SK-N-MC (cell line): ENCODE measurements at regions not wholly inside any gene's neighbourhood (a gene's known extent, or its start where the extent isn't known, plus 50 kb on each side); places are given as distances from the start of the nearest gene placed in this dataset.

Experiments used
- DNase-seq: peaks from one replicate; pipeline ENCODE4 v3.0.0-alpha.2; 2011; ENCODE audit warnings: low read depth, low spot score
- H3K27ac ChIP-seq: fragments of 200-600 bp; sonication (generic); 2 replicates; pipeline ENCODE4 v1.5.1; 2016; ENCODE audit warnings: mixed run types
- H3K36me3 ChIP-seq: fragments of 200-600 bp; sonication (generic); 2 replicates; pipeline ENCODE4 v1.6.1; 2017; ENCODE audit warnings: antibody characterized with exemption, low read length, mixed read lengths; ENCODE audit not compliant: insufficient read depth
- H3K4me3 ChIP-seq: fragments of 200-600 bp; sonication (generic); 2 replicates; pipeline ENCODE4 v1.5.1; 2016
- H3K9ac ChIP-seq: fragments of 200-600 bp; sonication (generic); 2 replicates; pipeline ENCODE4 v1.8.0; 2017; ENCODE audit warnings: mixed run types, mixed read lengths; ENCODE audit not compliant: insufficient read length
- H3K9me3 ChIP-seq: fragments of 200-600 bp; sonication (generic); 2 replicates; pipeline ENCODE4 v1.6.1; 2017; ENCODE audit warnings: low read depth, mild to moderate bottlenecking, antibody characterized with exemption, low read length, moderate library complexity, mixed read lengths
- EZH2 ChIP-seq: fragments of 200-600 bp; sonication (generic); IDR thresholded peaks from one replicate; pipeline ENCODE4 v1.6.1; 2017; ENCODE audit warnings: antibody characterized with exemption
- FOXP2 ChIP-seq: optimal IDR thresholded peaks from 2 replicates; pipeline ENCODE3; 2011; ENCODE audit warnings: mild to moderate bottlenecking, moderate library complexity; ENCODE audit not compliant: insufficient read depth; ENCODE audit errors: extremely low read length, control extremely low read depth
- POLR2AphosphoS5 ChIP-seq: IDR thresholded peaks from 2 replicates; pipeline ENCODE4 v1.6.1; 2012; ENCODE audit warnings: mild to moderate bottlenecking, low read depth, low read length, borderline replicate concordance

GRCh38 chr14:49425921-49426320 lies 160.3 kb downstream of the RPS29 start:
- Histone ChIP-seq H3K27ac (no peak overlapping the region), H3K9me3 (no peaks in the 10 kb centered on the region), H3K4me3 (no peak overlapping the region), H3K9ac (no peak overlapping the region), H3K36me3 (no peaks in the 10 kb centered on the region)
- no peak for DNase-seq
- TF ChIP-seq POLR2AphosphoS5 (no peak), FOXP2 (no peak), EZH2 (no peak)

GRCh38 chr14:49424436-49425331 lies 161.5 kb downstream of the RPS29 start:
- Histone ChIP-seq H3K36me3 (no peaks in the 10 kb centered on the region), H3K4me3 (no peak overlapping the region), H3K9ac (no peak overlapping the region), H3K27ac (no peak overlapping the region), H3K9me3 (no peaks in the 10 kb centered on the region)
- no peak for TF ChIP-seq FOXP2
- TF ChIP-seq POLR2AphosphoS5, result no peak
- TF ChIP-seq EZH2, result no peak
- DNase-seq, result no peak

- H3K27ac ChIP-seq, result no peak overlapping the region
- H3K4me3 ChIP-seq, result no peak overlapping the region
- no peak overlapping the region for H3K9ac ChIP-seq
- no peaks in the 10 kb centered on the region for H3K36me3 ChIP-seq
- DNase-seq, result no peak
- TF ChIP-seq POLR2AphosphoS5 (no peak), FOXP2 (no peak), EZH2 (no peak)
- H3K9me3 ChIP-seq, result no peaks in the 10 kb centered on the region
Observed at GRCh38 chr14:49420201-49420600, 166.0 kb downstream of the RPS29 start.

GRCh38 chr14:49418789-49419188 lies 167.4 kb downstream of the RPS29 start:
- no peak for DNase-seq
- Histone ChIP-seq H3K9ac (no peak overlapping the region), H3K36me3 (no peaks in the 10 kb centered on the region), H3K27ac (no peak overlapping the region), H3K4me3 (no peak overlapping the region), H3K9me3 (no peaks in the 10 kb centered on the region)
- no peak for TF ChIP-seq FOXP2
- no peak for TF ChIP-seq EZH2
- TF ChIP-seq POLR2AphosphoS5, result no peak

GRCh38 chr14:49417790-49418189 lies 168.4 kb downstream of the RPS29 start:
- H3K4me3 ChIP-seq, result no peak overlapping the region
- no peaks in the 10 kb centered on the region for H3K36me3 ChIP-seq
- TF ChIP-seq FOXP2 (no peak), POLR2AphosphoS5 (no peak), EZH2 (no peak)

GRCh38 chr14:49408187-49408933 lies 177.8 kb downstream of the RPS29 start:
- Histone ChIP-seq H3K4me3 (no peak overlapping the region), H3K9ac (no peak overlapping the region), H3K27ac (no peak overlapping the region), H3K9me3 (no peaks in the 10 kb centered on the region), H3K36me3 (no peaks in the 10 kb centered on the region)
- TF ChIP-seq POLR2AphosphoS5 (no peak), EZH2 (no peak), FOXP2 (no peak)
- no peak for DNase-seq

More at GRCh38 chr14:49417790-49418189, 168.4 kb downstream of the RPS29 start:
- Histone ChIP-seq H3K9ac (no peak overlapping the region), H3K27ac (no peak overlapping the region), H3K9me3 (no peaks in the 10 kb centered on the region)
- no peak for DNase-seq

- Histone ChIP-seq H3K9ac (no peak overlapping the region), H3K9me3 (no peaks in the 10 kb centered on the region), H3K27ac (no peak overlapping the region), H3K36me3 (no peaks in the 10 kb centered on the region), H3K4me3 (no peak overlapping the region)
- DNase-seq, result no peak
- no peak for TF ChIP-seq EZH2
- no peak for TF ChIP-seq POLR2AphosphoS5
- no peak for TF ChIP-seq FOXP2
Observed at GRCh38 chr14:49405291-49405690, 180.9 kb downstream of the RPS29 start.

- Histone ChIP-seq H3K9me3 (no peaks in the 10 kb centered on the region), H3K9ac (no peak overlapping the region), H3K36me3 (no peaks in the 10 kb centered on the region), H3K4me3 (no peak overlapping the region), H3K27ac (no peak overlapping the region)
- TF ChIP-seq EZH2 (no peak), FOXP2 (no peak), POLR2AphosphoS5 (no peak)
- DNase-seq, result no peak
Observed at GRCh38 chr14:49401373-49401772, 184.8 kb downstream of the RPS29 start.
